Endothelial cell of umbilical vein (primary cell): ENCODE measurements at regions not wholly inside any gene's neighbourhood (a gene's known extent, or its start where the extent isn't known, plus 50 kb on each side); places are given as distances from the start of the nearest gene placed in this dataset.

Source experiments
- BruUV-seq: library from RNA; stranded (reverse); fragments of 400-500 nt; replicated peaks from 2 replicates; lab custom pipeline; 2021; lab: Mats Ljungman, UMichigan
- CTCF ChIA-PET: fragments of 300-600, 350-600 bp; sonication (Branson Sonifier 250); formaldehyde crosslinking; loops from one replicate; lab custom pipeline; 2021; ENCODE audit warnings: antibody characterized with exemption, inconsistent platforms; lab: Charles Lee
- POLR2A ChIA-PET: fragments of 300-600, 350-600 bp; sonication (Branson Sonifier 250); formaldehyde crosslinking; loops from one replicate; lab custom pipeline; 2021; ENCODE audit warnings: antibody characterized with exemption, inconsistent platforms; lab: Charles Lee
- DNase-seq: peaks from one replicate; pipeline ENCODE4 v3.0.0-alpha.2; 2011; ENCODE audit warnings: low read depth, low spot score
- FAIRE-seq: peaks from 2 replicates; lab custom pipeline; 2011; peaks lifted over from hg19 to GRCh38; lab: Jason Lieb, UNC
- H2AFZ ChIP-seq: 2 replicates; pipeline ENCODE4 v1.6.0; 2012; ENCODE audit warnings: low read depth, low read length, control low read depth, inconsistent platforms
- H3K27ac ChIP-seq: 2 replicates; pipeline ENCODE4 v1.5.1; 2011; ENCODE audit warnings: low read depth, mild to moderate bottlenecking, control low read depth, low read length, moderate library complexity; ENCODE audit not compliant: insufficient read depth
- H3K27me3 ChIP-seq, 2 experiments: 2 replicates each; pipeline versions ENCODE4 v1.6.0 to v1.6.1; 2011; ENCODE audit warnings: low read length in 2 of 2, mixed read lengths in 1 of 2; ENCODE audit not compliant: control insufficient read depth in 2 of 2, insufficient read depth in 2 of 2
- H3K36me3 ChIP-seq, 2 experiments: 2 replicates in 1 of 2; 3 replicates in 1 of 2; pipeline ENCODE4 v1.5.1; 2011; ENCODE audit warnings: low read length in 2 of 2, mild to moderate bottlenecking in 1 of 2, moderate library complexity in 1 of 2; ENCODE audit not compliant: control insufficient read depth in 2 of 2, insufficient read depth in 2 of 2; ENCODE audit errors: extremely low read depth in 1 of 2
- H3K4me1 ChIP-seq: 3 replicates; pipeline ENCODE4 v1.5.1; 2011; ENCODE audit warnings: mild to moderate bottlenecking, low read length; ENCODE audit not compliant: control insufficient read depth, insufficient read depth; ENCODE audit errors: extremely low read depth
- H3K4me2 ChIP-seq: 2 replicates; pipeline ENCODE4 v1.6.1; 2011; ENCODE audit warnings: low read length, control low read depth, mixed read lengths; ENCODE audit not compliant: insufficient read depth
- H3K4me3 ChIP-seq, 3 experiments: fragments of 200-600 bp in 1 of 3; sonication (generic), shearing (Covaris generic) in 1 of 3; replicated peaks in 1 of 3; 2 replicates each; pipeline ENCODE4 v1.5.1; 2011 to 2016; ENCODE audit warnings: control low read depth in 3 of 3, low read length in 3 of 3, mild to moderate bottlenecking in 2 of 3, inconsistent platforms in 1 of 3, low read depth in 1 of 3, moderate library complexity in 1 of 3; ENCODE audit not compliant: insufficient read depth in 1 of 3
- H3K79me2 ChIP-seq: 2 replicates; pipeline ENCODE4 v1.6.0; 2012; ENCODE audit warnings: low read length, inconsistent platforms; ENCODE audit not compliant: control insufficient read depth, insufficient read depth
- H3K9ac ChIP-seq: replicated peaks from 2 replicates; pipeline ENCODE3; 2011; ENCODE audit warnings: low read length, control low read depth; ENCODE audit not compliant: insufficient read depth; ENCODE audit errors: extremely low read depth
- H3K9me1 ChIP-seq: replicated peaks from 3 replicates; pipeline ENCODE4 v1.6.0; 2011; ENCODE audit warnings: mild to moderate bottlenecking, low read length; ENCODE audit not compliant: control insufficient read depth, insufficient read depth; ENCODE audit errors: extremely low read depth
- H3K9me3 ChIP-seq: replicated peaks from 2 replicates; pipeline ENCODE4 v1.5.1; 2012; ENCODE audit warnings: low read length, inconsistent platforms; ENCODE audit not compliant: control insufficient read depth, insufficient read depth
- H4K20me1 ChIP-seq: replicated peaks from 2 replicates; pipeline ENCODE3; 2011; ENCODE audit warnings: mild to moderate bottlenecking, low read length; ENCODE audit not compliant: control insufficient read depth, insufficient read depth; ENCODE audit errors: extremely low read depth
- CTCF ChIP-seq, 2 donors: IDR thresholded peaks; 1 replicate in 1 of 2; 2 replicates in 1 of 2; pipeline ENCODE4 v1.5.1; 2011; ENCODE audit warnings: low read length in 2 of 2, mild to moderate bottlenecking in 2 of 2, moderate library complexity in 2 of 2, control low read depth in 1 of 2, inconsistent platforms in 1 of 2, low read depth in 1 of 2; ENCODE audit not compliant: insufficient read depth in 1 of 2; ENCODE audit errors: extremely low read depth in 1 of 2
- EZH2 ChIP-seq: IDR thresholded peaks from 2 replicates; pipeline ENCODE4 v1.6.1; 2012; ENCODE audit warnings: borderline replicate concordance, low read depth, mild to moderate bottlenecking, moderate library complexity, low read length, inconsistent platforms; ENCODE audit not compliant: severe bottlenecking
- FOS ChIP-seq: IDR thresholded peaks from 2 replicates; pipeline ENCODE4 v1.6.1; 2011; ENCODE audit warnings: mild to moderate bottlenecking, low read length, moderate library complexity, borderline replicate concordance; ENCODE audit not compliant: insufficient read depth
- GATA2 ChIP-seq: IDR thresholded peaks from 2 replicates; pipeline ENCODE4 v1.7.0; 2011; ENCODE audit warnings: low read depth, mild to moderate bottlenecking, moderate library complexity, mixed read lengths, low read length; ENCODE audit not compliant: insufficient read length, insufficient read depth
- JUN ChIP-seq: IDR thresholded peaks from 2 replicates; pipeline ENCODE4 v1.6.1; 2011; ENCODE audit warnings: borderline replicate concordance, low read depth; ENCODE audit not compliant: insufficient read length, insufficient read depth
- MAX ChIP-seq: IDR thresholded peaks from 2 replicates; pipeline ENCODE4 v1.6.1; 2011; ENCODE audit not compliant: insufficient read depth, insufficient read length
- MYC ChIP-seq: IDR thresholded peaks from one replicate; pipeline ENCODE4 v1.6.1; 2011; ENCODE audit warnings: mild to moderate bottlenecking, low read depth, low read length
- POLR2A ChIP-seq: IDR thresholded peaks from 2 replicates; pipeline ENCODE4 v1.6.1; 2012; ENCODE audit warnings: low read depth, mild to moderate bottlenecking, control low read depth, low read length
- POLR2AphosphoS5 ChIP-seq: IDR thresholded peaks from 2 replicates; pipeline ENCODE4 v1.6.1; 2012; ENCODE audit warnings: low read depth, mild to moderate bottlenecking, control low read depth, low read length, moderate library complexity; ENCODE audit not compliant: insufficient read depth
- dilution Hi-C: fragments of 300-500 bp; cut with MboI; formaldehyde crosslinking; loops from one replicate; pipeline ENCODE4 v1.15.0; 2019; ENCODE audit warnings: low sequenced_read_pairs; ENCODE audit not compliant: extremely low pct_ligation_motif_present
- intact Hi-C: fragments of 100-400 bp; cut with micrococcal nuclease; formaldehyde crosslinking; loops from one replicate; pipeline ENCODE4 v1.10.0; 2022

GRCh38 chr4:162410854-162411253 is 247.1 kb upstream of the FSTL5 start:
- Histone ChIP-seq H3K36me3 (no peaks in the 10 kb centered on the region), H3K27me3 (no peaks in the 10 kb centered on the region), H3K9ac (no peak overlapping the region), H4K20me1 (no peaks in the 10 kb centered on the region), H2AFZ (no peak overlapping the region), H3K79me2 (no peaks in the 10 kb centered on the region), H3K4me1 (no peaks in the 10 kb centered on the region), H3K27ac (no peak overlapping the region), H3K9me1 (no peaks in the 10 kb centered on the region), H3K9me3 (no peaks in the 10 kb centered on the region), H3K4me2 (no peak overlapping the region), H3K4me3 (no peak overlapping the region)
- intact Hi-C loops: no loop called here
- FAIRE-seq (no peak), DNase-seq (no peak)
- ChIA-PET CTCF (no interaction called here), POLR2A (no interaction called here)
- dilution Hi-C loops: no loop called here
- BruUV-seq: no TSS peak
- TF ChIP-seq MYC (no peak), CTCF (IDR thresholded peaks at IDR 0.05; ENCODE audit: extremely low read depth in 1 of 2, insufficient read depth in 1 of 2, low read depth in 1 of 2, low read length in 2 of 2) (no peak), POLR2A (no peak), EZH2 (no peak), POLR2AphosphoS5 (no peak), MAX (no peak), FOS (no peak), GATA2 (no peak), JUN (no peak)
